Ascending aorta (tissue), 2 donors: ENCODE measurements at regions not wholly inside any gene's neighbourhood (a gene's known extent, or its start where the extent isn't known, plus 50 kb on each side); places are given as distances from the start of the nearest gene placed in this dataset.

Experiments used
- DNase-seq, 2 donors: peaks; one replicate each; pipeline ENCODE4 v3.0.0-alpha.2; 2019; ENCODE audit warnings: low spot score in 2 of 2
- H3K27ac ChIP-seq, 2 donors: fragments of 200-600 bp; sonication (generic); one replicate each; pipeline ENCODE4 v1.5.1; 2016 to 2017; ENCODE audit warnings: mild to moderate bottlenecking in 1 of 2
- H3K27me3 ChIP-seq: fragments of 200-600 bp; sonication (generic); one replicate; pipeline ENCODE4 v1.5.1; 2017
- H3K36me3 ChIP-seq, 2 donors: fragments of 200-600 bp; sonication (generic); one replicate each; pipeline ENCODE4 v1.5.1; 2016
- H3K4me1 ChIP-seq, 2 donors: fragments of 200-600 bp; sonication (generic); one replicate each; pipeline ENCODE4 v1.5.1; 2016 to 2017; ENCODE audit warnings: mild to moderate bottlenecking in 1 of 2
- H3K4me3 ChIP-seq, 2 donors: fragments of 200-600 bp; sonication (generic); one replicate each; pipeline ENCODE4 v1.5.1; 2016 to 2017; ENCODE audit warnings: mild to moderate bottlenecking in 1 of 2
- H3K9me3 ChIP-seq, 2 donors: fragments of 200-600 bp; sonication (generic); one replicate each; pipeline ENCODE4 v1.5.1; 2016
- CTCF ChIP-seq, 3 experiments: fragments of 200-600 bp in 2 of 3; fragments of 450-650 bp in 1 of 3; sonication (generic) in 2 of 3; IDR thresholded peaks; one replicate each; pipeline ENCODE4 v1.5.1; 2016 to 2019; ENCODE audit warnings: antibody characterized with exemption in 3 of 3, mild to moderate bottlenecking in 1 of 3, moderate library complexity in 1 of 3
- intact Hi-C: fragments of 100-400 bp; cut with DNase I; formaldehyde crosslinking; loops from one replicate; pipeline ENCODE4 v1.15.1; 2023

- H3K27me3 ChIP-seq = no peaks in the 10 kb centered on the region
- H3K9me3 ChIP-seq = no peaks in the 10 kb centered on the region
- H3K27ac ChIP-seq = no peak overlapping the region
- no peak overlapping the region for H3K4me3 ChIP-seq
- intact Hi-C loops = no loop called here
- no peak for DNase-seq
- H3K36me3 ChIP-seq = no peaks in the 10 kb centered on the region
- no peaks in the 10 kb centered on the region for H3K4me1 ChIP-seq
- TF ChIP-seq CTCF (IDR thresholded peaks at IDR 0.05) = no peak
These were observed 93.4 kb downstream of the ZFP64 start for GRCh38 chr20:52098186-52098585.

- H3K27me3 ChIP-seq = no peaks in the 10 kb centered on the region
- TF ChIP-seq CTCF (IDR thresholded peaks at IDR 0.05) = no peak
- DNase-seq = no peak
- H3K4me1 ChIP-seq = no peaks in the 10 kb centered on the region
- H3K9me3 ChIP-seq = no peaks in the 10 kb centered on the region
- no peak overlapping the region for H3K27ac ChIP-seq
- H3K36me3 ChIP-seq = no peaks in the 10 kb centered on the region
- no peak overlapping the region for H3K4me3 ChIP-seq
- intact Hi-C loops = no loop called here
These were observed 95.5 kb downstream of the ZFP64 start for GRCh38 chr20:52096117-52096516.

- intact Hi-C loops = no loop called here
- DNase-seq = no peak
These were observed 96.9 kb downstream of the ZFP64 start for GRCh38 chr20:52094693-52095092.

GRCh38 chr20:52093575-52093974 is 98.0 kb downstream of the ZFP64 start:
- H3K27me3 ChIP-seq = no peaks in the 10 kb centered on the region
- no peak for DNase-seq
- H3K4me3 ChIP-seq = no peak overlapping the region
- H3K4me1 ChIP-seq = no peaks in the 10 kb centered on the region
- H3K36me3 ChIP-seq = peaks cover 0 to 2% of the 10 kb centered on the region in 2 donors
- no peak for TF ChIP-seq CTCF (IDR thresholded peaks at IDR 0.05)
- H3K27ac ChIP-seq = no peak overlapping the region
- intact Hi-C loops = no loop called here
- H3K9me3 ChIP-seq = no peaks in the 10 kb centered on the region

More at GRCh38 chr20:52094693-52095092, 96.9 kb downstream of the ZFP64 start:
- H3K4me1 ChIP-seq = no peaks in the 10 kb centered on the region
- no peak for TF ChIP-seq CTCF (IDR thresholded peaks at IDR 0.05)
- no peaks in the 10 kb centered on the region for H3K9me3 ChIP-seq
- H3K36me3 ChIP-seq = no peaks in the 10 kb centered on the region
- H3K4me3 ChIP-seq = no peak overlapping the region
- no peak overlapping the region for H3K27ac ChIP-seq
- H3K27me3 ChIP-seq = no peaks in the 10 kb centered on the region

- Histone ChIP-seq H3K27me3 (no peaks in the 10 kb centered on the region), H3K9me3 (peaks cover 3 to 7% of the 10 kb centered on the region in 2 donors), H3K36me3 (peaks cover 1 to 8% of the 10 kb centered on the region in 2 donors), H3K4me1 (no peaks in the 10 kb centered on the region), H3K27ac (no peak overlapping the region), H3K4me3 (no peak overlapping the region)
- intact Hi-C loops = no loop called here
- no peak for TF ChIP-seq CTCF (IDR thresholded peaks at IDR 0.05)
- no peak for DNase-seq
These were observed 101.5 kb downstream of the ZFP64 start for GRCh38 chr20:52090035-52090434.

GRCh38 chr20:52087471-52087870 is 104.1 kb downstream of the ZFP64 start:
- Histone ChIP-seq H3K27me3 (no peaks in the 10 kb centered on the region), H3K4me3 (no peak overlapping the region), H3K36me3 (peaks cover 5 to 8% of the 10 kb centered on the region in 2 donors), H3K4me1 (no peaks in the 10 kb centered on the region), H3K9me3 (peaks cover 3 to 7% of the 10 kb centered on the region in 2 donors), H3K27ac (no peak overlapping the region)
- DNase-seq = no peak
- TF ChIP-seq CTCF (IDR thresholded peaks at IDR 0.05) = no peak
- intact Hi-C loops = loop anchor here (10.0 kb wide), 2 partner anchors 293 to 383 kb away; no protein-coding TSS in a partner anchor
